ENCODE measurements at regions not wholly inside any gene's neighbourhood (a gene's known extent, or its start where the extent isn't known, plus 50 kb on each side); places are given as distances from the start of the nearest gene placed in this dataset.

- no peak overlapping the region for H3K27ac ChIP-seq (ENCODE audit: low read depth, low read length, poor library complexity, severe bottlenecking)
- H3K4me3 ChIP-seq (ENCODE audit: low read depth, low read length, poor library complexity, severe bottlenecking) = no peak overlapping the region
- no peaks in the 10 kb centered on the region for H3K36me3 ChIP-seq (ENCODE audit: insufficient read depth, low read length, poor library complexity, severe bottlenecking)
- ChIA-PET CTCF (no interaction called here), POLR2A (ENCODE audit: low non-redundant PET) (no interaction called here)
- H3K27me3 ChIP-seq (replicated peaks; ENCODE audit: insufficient read depth, low read depth, low read length, poor library complexity) = no peaks in the 10 kb centered on the region
- no peaks in the 10 kb centered on the region for H3K4me1 ChIP-seq (ENCODE audit: insufficient read depth, low read length, poor library complexity, severe bottlenecking)
- intact Hi-C loops (cut with micrococcal nuclease; ENCODE audit: unreplicated experiment) = no loop called here
- no peak for TF ChIP-seq EZH2 (IDR thresholded peaks at IDR 0.05; ENCODE audit: borderline replicate concordance, low read depth, low read length, poor library complexity, severe bottlenecking)
- TF ChIP-seq, protein P1, sequence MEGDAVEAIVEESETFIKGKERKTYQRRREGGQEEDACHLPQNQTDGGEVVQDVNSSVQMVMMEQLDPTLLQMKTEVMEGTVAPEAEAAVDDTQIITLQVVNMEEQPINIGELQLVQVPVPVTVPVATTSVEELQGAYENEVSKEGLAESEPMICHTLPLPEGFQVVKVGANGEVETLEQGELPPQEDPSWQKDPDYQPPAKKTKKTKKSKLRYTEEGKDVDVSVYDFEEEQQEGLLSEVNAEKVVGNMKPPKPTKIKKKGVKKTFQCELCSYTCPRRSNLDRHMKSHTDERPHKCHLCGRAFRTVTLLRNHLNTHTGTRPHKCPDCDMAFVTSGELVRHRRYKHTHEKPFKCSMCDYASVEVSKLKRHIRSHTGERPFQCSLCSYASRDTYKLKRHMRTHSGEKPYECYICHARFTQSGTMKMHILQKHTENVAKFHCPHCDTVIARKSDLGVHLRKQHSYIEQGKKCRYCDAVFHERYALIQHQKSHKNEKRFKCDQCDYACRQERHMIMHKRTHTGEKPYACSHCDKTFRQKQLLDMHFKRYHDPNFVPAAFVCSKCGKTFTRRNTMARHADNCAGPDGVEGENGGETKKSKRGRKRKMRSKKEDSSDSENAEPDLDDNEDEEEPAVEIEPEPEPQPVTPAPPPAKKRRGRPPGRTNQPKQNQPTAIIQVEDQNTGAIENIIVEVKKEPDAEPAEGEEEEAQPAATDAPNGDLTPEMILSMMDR (conservative IDR thresholded peaks at IDR 0.05; ENCODE audit: low read depth, low read length) = no peak
- H3K9me3 ChIP-seq (ENCODE audit: low read depth, low read length, poor library complexity, severe bottlenecking) = no peaks in the 10 kb centered on the region
- DNase-seq (ENCODE audit: low spot score) = no peak
- BruUV-seq (replicated peaks) = no TSS peak
These were observed 92.1 kb upstream of the FZD10 start for GRCh38 chr12:130070126-130070611.

DNA sequence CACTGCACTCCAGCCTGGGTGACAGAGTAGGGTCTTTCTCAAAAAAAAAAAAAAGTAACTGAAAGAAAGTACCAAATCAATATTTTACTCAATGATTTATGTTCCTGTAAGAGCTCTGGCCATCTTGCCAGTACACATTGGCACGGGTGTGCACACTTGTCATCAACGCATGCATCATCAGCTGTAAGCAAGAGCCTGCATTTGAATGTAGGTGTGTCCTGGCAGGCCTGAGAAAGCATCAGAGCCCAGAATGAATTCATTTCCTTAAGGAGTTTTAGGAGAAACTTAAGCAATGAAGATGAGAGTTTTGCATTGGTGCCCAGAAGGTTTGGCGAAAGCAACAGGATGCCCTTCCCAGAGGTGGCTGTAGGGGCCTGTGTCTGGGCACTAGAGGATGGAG is 88.5 kb upstream of the FZD10 start:
- BruUV-seq (replicated peaks) = no TSS peak
- Histone ChIP-seq H3K9me3 (ENCODE audit: low read depth, low read length, poor library complexity, severe bottlenecking) (no peaks in the 10 kb centered on the region), H3K27ac (ENCODE audit: low read depth, low read length, poor library complexity, severe bottlenecking) (no peak overlapping the region), H3K27me3 (replicated peaks; ENCODE audit: insufficient read depth, low read depth, low read length, poor library complexity) (no peaks in the 10 kb centered on the region), H3K4me1 (ENCODE audit: insufficient read depth, low read length, poor library complexity, severe bottlenecking) (no peaks in the 10 kb centered on the region), H3K4me3 (ENCODE audit: low read depth, low read length, poor library complexity, severe bottlenecking) (no peak overlapping the region), H3K36me3 (ENCODE audit: insufficient read depth, low read length, poor library complexity, severe bottlenecking) (no peaks in the 10 kb centered on the region)
- ChIA-PET POLR2A (ENCODE audit: low non-redundant PET) (no interaction called here), CTCF (no interaction called here)
- DNase-seq (ENCODE audit: low spot score) = no peak
- TF ChIP-seq, protein P1 (conservative IDR thresholded peaks at IDR 0.05; ENCODE audit: low read depth, low read length) = no peak
- no peak for TF ChIP-seq EZH2 (IDR thresholded peaks at IDR 0.05; ENCODE audit: borderline replicate concordance, low read depth, low read length, poor library complexity, severe bottlenecking)
- intact Hi-C loops (cut with micrococcal nuclease; ENCODE audit: unreplicated experiment) = no loop called here

DNA sequence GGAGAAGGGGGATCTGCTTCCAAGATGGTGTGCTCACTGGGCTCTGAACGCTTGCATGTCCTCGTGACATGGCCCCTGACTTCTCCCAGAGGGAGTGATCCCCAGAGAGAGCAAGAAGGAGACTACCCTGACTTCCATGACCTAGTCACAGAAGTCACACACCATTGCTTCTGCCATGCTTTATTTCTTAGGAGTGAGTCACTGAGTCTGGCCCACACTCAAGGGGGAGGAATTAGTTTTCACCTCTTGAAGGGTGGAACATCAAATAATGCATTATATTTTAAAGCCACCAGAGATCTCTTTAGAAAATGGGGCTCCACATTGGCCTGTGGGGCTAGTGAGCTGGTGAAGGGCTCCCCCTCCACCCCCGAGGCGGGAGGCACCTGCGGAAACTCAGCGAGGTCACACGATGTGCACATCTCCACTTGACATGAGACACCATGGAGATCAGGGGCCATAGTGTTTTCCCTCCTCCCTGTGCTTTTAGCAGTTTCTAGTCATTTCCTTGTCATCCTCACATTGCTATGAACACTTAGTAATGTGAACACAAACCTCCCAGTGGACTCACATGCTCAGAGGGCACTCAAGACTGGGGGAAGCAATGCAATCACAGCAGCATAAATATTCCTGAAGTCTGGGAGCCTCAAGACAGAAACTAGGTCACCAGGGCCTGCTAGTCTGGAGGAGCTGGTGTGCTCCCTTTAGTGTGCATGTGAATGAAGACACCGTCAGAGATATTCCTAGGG is 87.4 kb upstream of the FZD10 start:
- no peak for DNase-seq (ENCODE audit: low spot score)
- no peaks in the 10 kb centered on the region for H3K9me3 ChIP-seq (ENCODE audit: low read depth, low read length, poor library complexity, severe bottlenecking)
- H3K27ac ChIP-seq (ENCODE audit: low read depth, low read length, poor library complexity, severe bottlenecking) = no peak overlapping the region
- H3K36me3 ChIP-seq (ENCODE audit: insufficient read depth, low read length, poor library complexity, severe bottlenecking) = no peaks in the 10 kb centered on the region
- H3K4me3 ChIP-seq (ENCODE audit: low read depth, low read length, poor library complexity, severe bottlenecking) = no peak overlapping the region
- CTCF ChIA-PET = no interaction called here
- TF ChIP-seq, protein P1 (conservative IDR thresholded peaks at IDR 0.05; ENCODE audit: low read depth, low read length) = no peak
- no peak for TF ChIP-seq EZH2 (IDR thresholded peaks at IDR 0.05; ENCODE audit: borderline replicate concordance, low read depth, low read length, poor library complexity, severe bottlenecking)
- H3K27me3 ChIP-seq (replicated peaks; ENCODE audit: insufficient read depth, low read depth, low read length, poor library complexity) = no peaks in the 10 kb centered on the region
- no peaks in the 10 kb centered on the region for H3K4me1 ChIP-seq (ENCODE audit: insufficient read depth, low read length, poor library complexity, severe bottlenecking)
- intact Hi-C loops (cut with micrococcal nuclease; ENCODE audit: unreplicated experiment) = no loop called here
- POLR2A ChIA-PET (ENCODE audit: low non-redundant PET) = no interaction called here
- no TSS peak for BruUV-seq (replicated peaks)

Data from A673 (cell line).